Fibroblast of the aortic adventitia (primary cell): ENCODE measurements at regions not wholly inside any gene's neighbourhood (a gene's known extent, or its start where the extent isn't known, plus 50 kb on each side); places are given as distances from the start of the nearest gene placed in this dataset.
A peak's percentile ranks its signal among the peaks of the same experiment; 100 is the strongest.
"Not testable (repeated sequence)": the region's sequence is repeated elsewhere in the genome, so short reads cannot be mapped to it uniquely, and the experiment has no call there.

Source experiments
- DNase-seq: peaks from one replicate; pipeline ENCODE4 v3.0.0-alpha.2; 2010; ENCODE audit warnings: low read depth
- H3K4me3 ChIP-seq: 2 replicates; pipeline ENCODE4 v1.5.1; 2011; ENCODE audit warnings: low read depth, mild to moderate bottlenecking, control low read depth, low read length, moderate library complexity
- CTCF ChIP-seq: IDR thresholded peaks from 2 replicates; pipeline ENCODE4 v1.5.1; 2011; ENCODE audit warnings: mild to moderate bottlenecking, low read length, control low read depth, inconsistent platforms; ENCODE audit not compliant: insufficient read depth

DNA sequence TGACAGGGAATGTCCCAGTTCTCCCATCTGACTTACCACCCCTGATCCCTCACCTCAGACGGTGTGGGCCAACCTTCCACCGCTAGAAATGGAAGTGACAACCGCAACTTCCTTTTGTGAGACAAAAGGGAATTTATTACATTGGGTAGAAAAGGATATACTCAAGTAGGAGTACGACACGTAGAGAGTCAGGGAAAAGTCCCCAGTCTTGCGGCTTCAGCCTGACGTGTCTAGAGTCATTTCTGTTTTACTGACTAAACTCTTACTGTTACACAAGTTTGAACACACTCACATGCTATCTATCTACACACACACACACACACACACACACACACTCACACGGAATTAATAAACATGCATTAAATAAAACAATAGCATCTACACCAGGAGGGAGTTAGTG, 178.9 kb downstream of the COPRS start:
- DNase-seq = no peak
- H3K4me3 ChIP-seq = no peak overlapping the region
- no peak for TF ChIP-seq CTCF

GRCh38 chr17:31679667-31680066, 179.4 kb downstream of the COPRS start:
- no peak for TF ChIP-seq CTCF

DNA sequence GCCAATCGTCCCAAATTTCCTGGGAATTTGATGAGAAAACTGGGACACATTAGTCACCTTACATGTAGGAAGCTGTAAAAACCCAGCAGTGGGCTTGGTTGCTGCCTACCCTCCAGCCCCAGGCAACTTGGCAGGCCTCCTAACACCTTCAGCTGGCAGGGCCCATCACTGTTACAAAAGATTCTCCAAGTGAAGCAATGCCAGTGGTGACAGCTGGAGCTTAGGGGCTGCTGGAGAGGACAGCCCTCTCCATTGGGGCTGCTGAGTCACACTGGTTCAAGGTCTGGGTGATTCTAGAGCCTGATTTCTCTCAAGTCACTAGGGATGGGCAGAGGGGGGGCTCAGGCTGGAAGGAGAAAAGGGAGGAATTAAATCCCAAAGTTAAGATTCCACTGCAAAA, 180.6 kb downstream of the COPRS start:
- no peak overlapping the region for H3K4me3 ChIP-seq
- peak; percentile 25 for DNase-seq
- no peak for TF ChIP-seq CTCF

More at GRCh38 chr17:31679667-31680066, 179.4 kb downstream of the COPRS start:
- no peak overlapping the region for H3K4me3 ChIP-seq
- no peak for DNase-seq

DNA sequence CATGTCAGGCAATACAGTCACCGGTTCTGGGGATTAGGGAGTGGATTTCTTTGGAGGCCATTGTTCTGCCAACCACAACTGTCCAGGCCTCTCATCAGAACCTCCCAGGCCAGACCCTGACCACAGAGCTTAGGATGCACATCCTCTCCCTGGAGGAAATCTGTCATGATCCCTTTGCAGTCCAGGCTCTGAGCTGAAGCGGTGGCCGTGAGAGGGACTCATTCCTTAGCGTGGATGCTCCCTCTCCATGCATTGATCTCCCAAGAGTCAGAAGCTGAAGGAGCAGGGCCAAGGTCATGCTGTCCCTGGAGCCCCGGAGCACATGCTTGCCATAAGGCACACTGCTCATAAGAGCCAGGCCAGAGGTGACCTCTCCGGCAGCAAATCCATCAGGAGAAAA, 181.4 kb downstream of the COPRS start:
- no peak overlapping the region for H3K4me3 ChIP-seq
- TF ChIP-seq CTCF = no peak
- no peak for DNase-seq

DNA sequence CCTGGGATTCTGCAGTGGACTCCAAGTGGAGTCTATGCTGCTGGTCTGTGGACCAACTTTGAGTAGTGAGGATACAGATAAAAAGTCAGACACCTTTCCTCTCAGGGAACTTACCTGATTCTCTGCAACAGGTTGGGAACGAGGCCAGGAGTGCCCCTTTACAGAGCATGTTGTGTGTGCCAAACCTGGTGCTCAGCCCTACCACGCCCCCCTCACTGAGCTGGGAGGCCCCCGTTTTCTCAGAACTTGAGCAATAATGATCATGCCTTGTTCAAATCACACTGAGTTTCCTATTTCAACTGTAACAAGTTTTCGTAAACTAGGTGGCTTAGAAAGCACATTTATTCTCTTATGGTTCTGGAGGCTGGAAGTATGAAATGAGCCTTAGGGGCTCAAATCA, 182.0 kb downstream of the COPRS start:
- TF ChIP-seq CTCF = no peak
- no peak overlapping the region for H3K4me3 ChIP-seq
- no peak for DNase-seq

GRCh38 chr17:31675392-31675791, 183.7 kb downstream of the COPRS start:
- H3K4me3 ChIP-seq = not testable (repeated sequence)

GRCh38 chr17:31674717-31675349, 184.2 kb downstream of the COPRS start:
- H3K4me3 ChIP-seq = no peak overlapping the region
- no peak for TF ChIP-seq CTCF
- DNase-seq = peak; percentile 71

More at GRCh38 chr17:31675392-31675791, 183.7 kb downstream of the COPRS start:
- DNase-seq = not testable (repeated sequence)
